Sigmoid colon (tissue), 4 donors: ENCODE measurements at regions not wholly inside any gene's neighbourhood (a gene's known extent, or its start where the extent isn't known, plus 50 kb on each side); places are given as distances from the start of the nearest gene placed in this dataset.

Source experiments
- CTCF ChIP-seq, 4 experiments: fragments of 450-650 bp in 3 of 4; fragments of 200-600 bp in 1 of 4; IDR thresholded peaks; one replicate each; pipeline ENCODE4 v1.5.1; 2016 to 2019; ENCODE audit warnings: antibody characterized with exemption in 4 of 4, mild to moderate bottlenecking in 3 of 4, moderate library complexity in 2 of 4
- POLR2A ChIP-seq, 2 donors: fragments of 450-650 bp; IDR thresholded peaks; one replicate each; pipeline ENCODE4 v1.6.1; 2016; ENCODE audit warnings: antibody characterized with exemption in 2 of 2, mild to moderate bottlenecking in 2 of 2, moderate library complexity in 2 of 2
- POLR2AphosphoS5 ChIP-seq, 4 donors: sonication (generic); formaldehyde crosslinking; IDR thresholded peaks; one replicate each; pipeline ENCODE4 v1.6.1; 2017; ENCODE audit warnings: antibody characterized with exemption in 4 of 4

- TF ChIP-seq POLR2A (IDR thresholded peaks at IDR 0.05) (no peak), POLR2AphosphoS5 (IDR thresholded peaks at IDR 0.05) (no peak), CTCF (IDR thresholded peaks at IDR 0.05) (no peak)
These were observed 139.5 kb downstream of the IRS1 start for GRCh38 chr2:226660124-226660523.
